ENCODE measurements at regions not wholly inside any gene's neighbourhood (a gene's known extent, or its start where the extent isn't known, plus 50 kb on each side); places are given as distances from the start of the nearest gene placed in this dataset.

- ChIA-PET CTCF (no interaction called here), POLR2A (no interaction called here)
- FAIRE-seq = no peak
- Histone ChIP-seq H2AFZ (ENCODE audit: low read depth, low read length) (no peak overlapping the region), H3K27ac (ENCODE audit: insufficient read depth, low read depth, low read length) (no peak overlapping the region), H4K20me1 (replicated peaks; ENCODE audit: control insufficient read depth, extremely low read depth, insufficient read depth, low read length) (no peaks in the 10 kb centered on the region), H3K79me2 (ENCODE audit: control insufficient read depth, insufficient read depth, low read length) (no peaks in the 10 kb centered on the region), H3K9me3 (replicated peaks; ENCODE audit: control insufficient read depth, insufficient read depth, low read length) (no peaks in the 10 kb centered on the region), H3K9me1 (replicated peaks; ENCODE audit: control insufficient read depth, extremely low read depth, insufficient read depth, low read length) (no peaks in the 10 kb centered on the region), H3K27me3 (ENCODE audit: control insufficient read depth in 2 of 2, insufficient read depth in 2 of 2, low read length in 2 of 2) (peaks cover 0 to 6% of the 10 kb centered on the region in 2 experiments), H3K9ac (replicated peaks; ENCODE audit: extremely low read depth, insufficient read depth, low read length) (no peak overlapping the region), H3K4me2 (ENCODE audit: insufficient read depth, low read length) (no peak overlapping the region), H3K36me3 (ENCODE audit: control insufficient read depth in 2 of 2, extremely low read depth in 1 of 2, insufficient read depth in 2 of 2, low read length in 2 of 2) (no peaks in the 10 kb centered on the region), H3K4me3 (replicated peaks in 1 of 3; ENCODE audit: insufficient read depth in 1 of 3, low read depth in 1 of 3, low read length in 3 of 3) (no peak overlapping the region), H3K4me1 (ENCODE audit: control insufficient read depth, extremely low read depth, insufficient read depth, low read length) (no peaks in the 10 kb centered on the region)
- intact Hi-C loops (cut with micrococcal nuclease) = no loop called here
- dilution Hi-C loops (cut with MboI; ENCODE audit: extremely low pct_ligation_motif_present, low sequenced_read_pairs) = no loop called here
- DNase-seq (ENCODE audit: low read depth, low spot score) = no peak
- no peak for TF ChIP-seq JUN (IDR thresholded peaks at IDR 0.05; ENCODE audit: borderline replicate concordance, insufficient read depth, insufficient read length, low read depth)
- no peak for TF ChIP-seq GATA2 (IDR thresholded peaks at IDR 0.05; ENCODE audit: insufficient read depth, insufficient read length, low read depth, low read length)
- no peak for TF ChIP-seq CTCF (IDR thresholded peaks at IDR 0.05; ENCODE audit: extremely low read depth in 1 of 2, insufficient read depth in 1 of 2, low read depth in 1 of 2, low read length in 2 of 2)
- no peak for TF ChIP-seq MYC (IDR thresholded peaks at IDR 0.05; ENCODE audit: low read depth, low read length)
- no peak for TF ChIP-seq MAX (IDR thresholded peaks at IDR 0.05; ENCODE audit: insufficient read depth, insufficient read length)
- BruUV-seq (replicated peaks) = no TSS peak
Observed at GRCh38 chr2:168317282-168317681, 69.9 kb upstream of the STK39 start.

GRCh38 chr2:168320267-168320666, 72.9 kb upstream of the STK39 start:
- FAIRE-seq (no peak), DNase-seq (ENCODE audit: low read depth, low spot score) (no peak)
- no peak for TF ChIP-seq FOS (IDR thresholded peaks at IDR 0.05; ENCODE audit: borderline replicate concordance, insufficient read depth, low read length)
- no peak for TF ChIP-seq EZH2 (IDR thresholded peaks at IDR 0.05; ENCODE audit: borderline replicate concordance, low read depth, low read length, severe bottlenecking)
- no peak for TF ChIP-seq MYC (IDR thresholded peaks at IDR 0.05; ENCODE audit: low read depth, low read length)
- no peak for TF ChIP-seq CTCF (IDR thresholded peaks at IDR 0.05; ENCODE audit: extremely low read depth in 1 of 2, insufficient read depth in 1 of 2, low read depth in 1 of 2, low read length in 2 of 2)
- no peak for TF ChIP-seq MAX (IDR thresholded peaks at IDR 0.05; ENCODE audit: insufficient read depth, insufficient read length)
- no peak for TF ChIP-seq JUN (IDR thresholded peaks at IDR 0.05; ENCODE audit: borderline replicate concordance, insufficient read depth, insufficient read length, low read depth)
- no peak for TF ChIP-seq POLR2A (IDR thresholded peaks at IDR 0.05; ENCODE audit: low read depth, low read length)
- no peak for TF ChIP-seq POLR2AphosphoS5 (IDR thresholded peaks at IDR 0.05; ENCODE audit: insufficient read depth, low read depth, low read length)
- no peak for TF ChIP-seq GATA2 (IDR thresholded peaks at IDR 0.05; ENCODE audit: insufficient read depth, insufficient read length, low read depth, low read length)
- H3K9me3 ChIP-seq (replicated peaks; ENCODE audit: control insufficient read depth, insufficient read depth, low read length) = no peaks in the 10 kb centered on the region
- dilution Hi-C loops (cut with MboI; ENCODE audit: extremely low pct_ligation_motif_present, low sequenced_read_pairs) (no loop called here), intact Hi-C loops (cut with micrococcal nuclease) (no loop called here)
- H3K9me1 ChIP-seq (replicated peaks; ENCODE audit: control insufficient read depth, extremely low read depth, insufficient read depth, low read length) = no peaks in the 10 kb centered on the region
- no peaks in the 10 kb centered on the region for H3K36me3 ChIP-seq (ENCODE audit: control insufficient read depth in 2 of 2, extremely low read depth in 1 of 2, insufficient read depth in 2 of 2, low read length in 2 of 2)
- ChIA-PET POLR2A (no interaction called here), CTCF (no interaction called here)
- no peak overlapping the region for H3K4me2 ChIP-seq (ENCODE audit: insufficient read depth, low read length)
- no peaks in the 10 kb centered on the region for H3K79me2 ChIP-seq (ENCODE audit: control insufficient read depth, insufficient read depth, low read length)
- no peak overlapping the region for H3K4me3 ChIP-seq (replicated peaks in 1 of 3; ENCODE audit: insufficient read depth in 1 of 3, low read depth in 1 of 3, low read length in 3 of 3)
- no peaks in the 10 kb centered on the region for H4K20me1 ChIP-seq (replicated peaks; ENCODE audit: control insufficient read depth, extremely low read depth, insufficient read depth, low read length)
- no peak overlapping the region for H3K27ac ChIP-seq (ENCODE audit: insufficient read depth, low read depth, low read length)
- BruUV-seq (replicated peaks) = no TSS peak
- H3K4me1 ChIP-seq (ENCODE audit: control insufficient read depth, extremely low read depth, insufficient read depth, low read length) = no peaks in the 10 kb centered on the region
- H2AFZ ChIP-seq (ENCODE audit: low read depth, low read length) = no peak overlapping the region
- no peak overlapping the region for H3K9ac ChIP-seq (replicated peaks; ENCODE audit: extremely low read depth, insufficient read depth, low read length)
- H3K27me3 ChIP-seq (ENCODE audit: control insufficient read depth in 2 of 2, insufficient read depth in 2 of 2, low read length in 2 of 2) = peaks cover 5 to 11% of the 10 kb centered on the region in 2 experiments

Measured in endothelial cell of umbilical vein (primary cell).